ENCODE measurements at regions not wholly inside any gene's neighbourhood (a gene's known extent, or its start where the extent isn't known, plus 50 kb on each side); places are given as distances from the start of the nearest gene placed in this dataset.

DNA sequence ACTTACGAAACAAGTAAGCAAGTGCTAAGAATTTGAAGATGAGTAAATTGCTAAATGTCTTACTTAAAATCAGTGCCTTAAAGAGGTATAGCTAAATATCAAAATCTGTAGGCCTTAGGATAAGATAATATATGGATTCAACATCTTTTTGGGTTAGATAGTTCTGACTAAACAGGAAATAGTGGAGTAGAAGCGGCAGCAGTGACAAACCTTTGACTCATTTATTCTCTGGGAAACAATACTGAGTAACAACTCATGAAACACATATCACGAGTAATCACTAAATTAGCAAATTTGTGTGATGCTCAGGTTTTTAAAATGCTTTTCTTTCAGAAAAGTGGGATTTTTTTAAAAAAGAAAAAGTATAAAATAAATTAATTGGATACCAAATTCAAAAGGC is 762.1 kb upstream of the TYRP1 start:
- peak; percentile 77 for DNase-seq (ENCODE audit: low read depth)
- TF ChIP-seq, protein P1, sequence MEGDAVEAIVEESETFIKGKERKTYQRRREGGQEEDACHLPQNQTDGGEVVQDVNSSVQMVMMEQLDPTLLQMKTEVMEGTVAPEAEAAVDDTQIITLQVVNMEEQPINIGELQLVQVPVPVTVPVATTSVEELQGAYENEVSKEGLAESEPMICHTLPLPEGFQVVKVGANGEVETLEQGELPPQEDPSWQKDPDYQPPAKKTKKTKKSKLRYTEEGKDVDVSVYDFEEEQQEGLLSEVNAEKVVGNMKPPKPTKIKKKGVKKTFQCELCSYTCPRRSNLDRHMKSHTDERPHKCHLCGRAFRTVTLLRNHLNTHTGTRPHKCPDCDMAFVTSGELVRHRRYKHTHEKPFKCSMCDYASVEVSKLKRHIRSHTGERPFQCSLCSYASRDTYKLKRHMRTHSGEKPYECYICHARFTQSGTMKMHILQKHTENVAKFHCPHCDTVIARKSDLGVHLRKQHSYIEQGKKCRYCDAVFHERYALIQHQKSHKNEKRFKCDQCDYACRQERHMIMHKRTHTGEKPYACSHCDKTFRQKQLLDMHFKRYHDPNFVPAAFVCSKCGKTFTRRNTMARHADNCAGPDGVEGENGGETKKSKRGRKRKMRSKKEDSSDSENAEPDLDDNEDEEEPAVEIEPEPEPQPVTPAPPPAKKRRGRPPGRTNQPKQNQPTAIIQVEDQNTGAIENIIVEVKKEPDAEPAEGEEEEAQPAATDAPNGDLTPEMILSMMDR (conservative IDR thresholded peaks at IDR 0.05; ENCODE audit: control insufficient read depth, insufficient read depth, low read depth, low read length) = no peak
- no peak overlapping the region for H3K4me3 ChIP-seq (ENCODE audit: control insufficient read depth, low read depth, low read length)

DNA sequence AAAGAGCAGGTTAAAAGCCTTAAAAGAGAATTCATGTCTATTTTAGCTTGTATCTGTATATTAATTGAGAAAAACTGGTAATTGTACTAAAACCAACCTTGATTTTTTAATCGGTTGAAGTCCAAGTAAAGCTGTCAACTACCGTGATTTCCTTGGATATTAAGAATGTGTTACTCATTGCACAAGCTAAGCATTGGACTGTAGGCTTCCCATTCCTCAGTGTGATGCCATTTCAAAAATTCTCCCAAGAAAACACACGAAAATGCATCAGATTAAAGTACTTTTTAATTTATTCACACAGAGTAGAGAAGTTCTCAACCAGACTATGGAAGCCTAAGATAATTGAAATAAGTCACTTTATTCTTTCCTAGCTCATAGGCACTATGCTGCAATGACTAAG is 761.4 kb upstream of the TYRP1 start:
- TF ChIP-seq, protein P1 (conservative IDR thresholded peaks at IDR 0.05; ENCODE audit: control insufficient read depth, insufficient read depth, low read depth, low read length) = no peak
- DNase-seq (ENCODE audit: low read depth) = no peak
- no peak overlapping the region for H3K4me3 ChIP-seq (ENCODE audit: control insufficient read depth, low read depth, low read length)

DNA sequence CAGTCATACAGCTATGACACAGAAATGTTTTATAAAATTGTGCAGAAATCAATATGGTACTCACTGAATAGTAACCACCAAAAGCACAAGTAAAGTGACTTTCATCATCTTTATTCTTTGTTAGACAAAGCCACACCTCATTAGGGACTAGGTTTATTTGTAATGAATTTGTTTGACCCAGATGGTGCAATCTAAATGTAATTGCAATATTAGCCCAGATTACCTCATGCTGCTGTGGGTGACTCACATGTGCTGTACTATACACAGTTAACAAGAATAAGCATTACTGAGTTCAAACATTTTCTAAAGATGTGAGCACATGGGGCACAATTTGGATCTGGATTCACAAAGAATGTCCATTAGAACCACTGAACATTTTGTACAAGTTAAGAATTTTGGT is 759.3 kb upstream of the TYRP1 start:
- TF ChIP-seq, protein P1 (conservative IDR thresholded peaks at IDR 0.05; ENCODE audit: control insufficient read depth, insufficient read depth, low read depth, low read length) = no peak
- no peak overlapping the region for H3K4me3 ChIP-seq (ENCODE audit: control insufficient read depth, low read depth, low read length)
- DNase-seq (ENCODE audit: low read depth) = peak; percentile 85

DNA sequence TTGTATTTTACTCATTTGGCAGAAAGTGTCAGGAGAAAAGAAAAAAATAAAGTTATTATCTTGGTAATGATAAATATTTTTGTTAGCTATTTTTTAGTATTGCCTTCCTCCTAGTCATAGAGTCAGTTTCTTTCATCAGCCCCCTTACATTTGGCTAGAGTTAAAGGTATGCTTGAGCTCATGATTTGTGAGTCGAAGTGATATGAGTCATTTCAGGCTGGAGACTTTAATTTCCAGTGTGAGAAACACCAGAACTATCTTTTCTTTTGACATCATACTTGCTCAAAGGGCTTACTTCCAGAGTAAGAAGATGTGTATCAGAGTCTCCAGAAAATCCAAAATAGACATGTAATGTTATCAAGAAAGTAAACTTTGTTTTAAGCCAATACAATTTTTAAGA is 746.7 kb upstream of the TYRP1 start:
- no peak overlapping the region for H3K4me3 ChIP-seq (ENCODE audit: control insufficient read depth, low read depth, low read length)
- TF ChIP-seq, protein P1 (conservative IDR thresholded peaks at IDR 0.05; ENCODE audit: control insufficient read depth, insufficient read depth, low read depth, low read length) = no peak
- peak; percentile 84 for DNase-seq (ENCODE audit: low read depth)

DNA sequence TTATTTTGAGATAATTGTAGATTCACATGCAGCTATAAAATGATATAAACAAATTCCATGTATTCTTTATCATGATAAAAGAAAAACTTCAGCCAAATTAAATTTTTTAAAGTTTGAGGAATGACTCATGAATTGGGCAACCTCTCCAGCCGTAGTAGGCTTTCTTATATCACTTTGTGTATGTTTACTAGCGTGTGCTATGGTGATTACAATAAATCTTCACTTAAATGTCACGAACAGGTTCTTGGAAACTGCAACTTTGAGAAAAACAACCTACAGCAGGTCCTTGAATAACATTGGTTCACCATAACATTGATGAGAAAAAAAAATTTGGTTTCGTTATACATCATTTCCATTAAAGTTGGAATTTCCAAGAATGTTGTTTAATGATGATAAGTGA is 730.9 kb upstream of the TYRP1 start:
- TF ChIP-seq, protein P1 (conservative IDR thresholded peaks at IDR 0.05; ENCODE audit: control insufficient read depth, insufficient read depth, low read depth, low read length) = no peak
- no peak overlapping the region for H3K4me3 ChIP-seq (ENCODE audit: control insufficient read depth, low read depth, low read length)
- peak; percentile 36 for DNase-seq (ENCODE audit: low read depth)

DNA sequence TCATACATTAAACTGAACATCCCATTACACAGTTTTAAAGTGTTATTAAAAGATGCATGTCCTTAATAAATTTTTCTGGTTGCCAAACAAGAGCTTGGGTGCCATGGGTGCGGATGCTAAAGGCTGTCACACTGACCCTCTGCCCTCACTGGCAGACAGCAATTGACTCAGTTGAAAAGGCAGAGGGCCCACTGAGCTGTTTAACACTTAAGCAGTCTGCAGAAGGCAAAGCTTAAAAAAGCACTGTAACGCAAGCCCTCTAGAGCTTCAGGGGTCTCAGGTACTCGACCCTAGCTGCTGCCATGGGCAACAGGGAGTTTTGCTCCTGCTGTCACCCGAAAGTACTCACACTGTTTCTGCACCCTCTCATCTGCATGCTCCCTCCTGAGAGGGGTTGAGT is 726.4 kb upstream of the TYRP1 start:
- no peak for DNase-seq (ENCODE audit: low read depth)
- TF ChIP-seq, protein P1 (conservative IDR thresholded peaks at IDR 0.05; ENCODE audit: control insufficient read depth, insufficient read depth, low read depth, low read length) = no peak
- no peak overlapping the region for H3K4me3 ChIP-seq (ENCODE audit: control insufficient read depth, low read depth, low read length)

DNA sequence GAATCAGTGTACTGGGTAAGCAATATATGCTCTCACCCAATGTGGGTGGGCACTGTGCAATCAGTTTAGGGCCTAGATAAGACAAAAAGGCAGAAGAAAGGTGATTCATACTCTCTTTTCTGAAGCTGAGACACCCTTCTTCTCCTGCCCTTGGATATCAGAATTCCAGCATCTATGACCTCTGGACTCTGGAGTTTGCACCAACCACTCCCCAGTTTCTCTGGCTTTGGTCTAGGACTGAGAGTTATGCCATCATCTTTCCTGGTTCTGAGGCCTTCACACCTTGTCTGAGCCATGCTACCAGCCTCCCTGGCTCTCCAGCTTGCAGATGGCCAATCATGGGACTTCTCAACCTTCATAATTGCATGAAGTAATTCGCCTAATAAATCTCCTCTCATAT is 724.6 kb upstream of the TYRP1 start:
- no peak overlapping the region for H3K4me3 ChIP-seq (ENCODE audit: control insufficient read depth, low read depth, low read length)
- TF ChIP-seq, protein P1 (conservative IDR thresholded peaks at IDR 0.05; ENCODE audit: control insufficient read depth, insufficient read depth, low read depth, low read length) = no peak
- DNase-seq (ENCODE audit: low read depth) = no peak
